Keratinocyte (primary cell): ENCODE measurements at regions not wholly inside any gene's neighbourhood (a gene's known extent, or its start where the extent isn't known, plus 50 kb on each side); places are given as distances from the start of the nearest gene placed in this dataset.

Experiments
- DNase-seq: peaks from one replicate; pipeline ENCODE4 v3.0.0-alpha.2; 2011; ENCODE audit warnings: low read depth, missing footprints, low spot score
- FAIRE-seq: peaks from 2 replicates; lab custom pipeline; 2011; peaks lifted over from hg19 to GRCh38; lab: Jason Lieb, UNC
- H2AFZ ChIP-seq: 2 replicates; pipeline ENCODE4 v1.6.0; 2012; ENCODE audit warnings: low read length, control low read depth, inconsistent platforms; ENCODE audit not compliant: control insufficient read depth
- H3K27ac ChIP-seq: 2 replicates; pipeline ENCODE4 v1.5.1; 2011; ENCODE audit warnings: low read length; ENCODE audit not compliant: control insufficient read depth, insufficient read depth
- H3K27me3 ChIP-seq: 3 replicates; pipeline ENCODE4 v1.6.0; 2011; ENCODE audit warnings: low read length; ENCODE audit not compliant: control insufficient read depth, insufficient read depth; ENCODE audit errors: extremely low read depth
- H3K36me3 ChIP-seq, 2 experiments: 2 replicates in 1 of 2; 3 replicates in 1 of 2; pipeline ENCODE4 v1.5.1; 2011; ENCODE audit warnings: low read length in 2 of 2, mild to moderate bottlenecking in 1 of 2; ENCODE audit not compliant: control insufficient read depth in 2 of 2, insufficient read depth in 2 of 2; ENCODE audit errors: extremely low read depth in 1 of 2
- H3K4me1 ChIP-seq: 3 replicates; pipeline ENCODE4 v1.5.1; 2011; ENCODE audit warnings: low read length; ENCODE audit not compliant: control insufficient read depth, insufficient read depth; ENCODE audit errors: extremely low read depth
- H3K4me2 ChIP-seq: 3 replicates; pipeline ENCODE4 v1.6.0; 2011; ENCODE audit warnings: low read depth, low read length; ENCODE audit not compliant: control insufficient read depth, insufficient read depth; ENCODE audit errors: extremely low read depth
- H3K4me3 ChIP-seq, 3 experiments: fragments of 200-600 bp in 1 of 3; sonication (generic) in 1 of 3; 2 replicates in 2 of 3; 3 replicates in 1 of 3; pipeline ENCODE4 v1.5.1; 2011 to 2016; ENCODE audit warnings: low read length in 3 of 3, mild to moderate bottlenecking in 3 of 3, control low read depth in 2 of 3, inconsistent platforms in 1 of 3, low read depth in 1 of 3, mixed read lengths in 1 of 3, mixed run types in 1 of 3, moderate library complexity in 1 of 3; ENCODE audit not compliant: control insufficient read depth in 2 of 3, insufficient read depth in 2 of 3; ENCODE audit errors: extremely low read depth in 1 of 3
- H3K79me2 ChIP-seq: 2 replicates; pipeline ENCODE4 v1.6.0; 2012; ENCODE audit warnings: low read length; ENCODE audit not compliant: control insufficient read depth, insufficient read depth
- H3K9ac ChIP-seq: 3 replicates; pipeline ENCODE4 v1.6.0; 2011; ENCODE audit warnings: low read length; ENCODE audit not compliant: control insufficient read depth, insufficient read depth; ENCODE audit errors: extremely low read depth
- H3K9me1 ChIP-seq: 3 replicates; pipeline ENCODE4 v1.6.0; 2011; ENCODE audit warnings: low read length; ENCODE audit not compliant: control insufficient read depth, insufficient read depth; ENCODE audit errors: extremely low read depth
- H3K9me3 ChIP-seq: 2 replicates; pipeline ENCODE4 v1.5.1; 2012; ENCODE audit warnings: low read depth, low read length; ENCODE audit not compliant: control insufficient read depth
- H4K20me1 ChIP-seq: 3 replicates; pipeline ENCODE4 v1.6.0; 2011; ENCODE audit warnings: low read length; ENCODE audit not compliant: control insufficient read depth, insufficient read depth; ENCODE audit errors: extremely low read depth
- EZH2 ChIP-seq: IDR thresholded peaks from one replicate; pipeline ENCODE4 v1.6.1; 2012; ENCODE audit warnings: inconsistent platforms, mild to moderate bottlenecking, low read length, moderate library complexity
- dilution Hi-C: fragments of 300-500 bp; cut with MboI; formaldehyde crosslinking; loops from one replicate; pipeline ENCODE4 v1.7.0; 2020; ENCODE audit warnings: low sequenced_read_pairs; ENCODE audit not compliant: extremely low pct_ligation_motif_present
- TF ChIP-seq, protein P1 (sequence below), 3 experiments: IDR thresholded peaks in 1 of 3; conservative IDR thresholded peaks in 1 of 3; optimal IDR thresholded peaks in 1 of 3; 2 replicates in 2 of 3; 3 replicates in 1 of 3; pipeline versions ENCODE3 to v1.5.1; 2011; ENCODE audit warnings: low read length in 3 of 3, mild to moderate bottlenecking in 3 of 3, moderate library complexity in 2 of 3, control low read depth in 1 of 3, inconsistent platforms in 1 of 3; ENCODE audit not compliant: insufficient read depth in 2 of 3; ENCODE audit errors: extremely low read depth in 1 of 3

- Histone ChIP-seq H2AFZ (no peak overlapping the region), H3K9ac (no peak overlapping the region), H4K20me1 (no peaks in the 10 kb centered on the region), H3K27ac (no peak overlapping the region), H3K4me1 (no peaks in the 10 kb centered on the region), H3K36me3 (no peaks in the 10 kb centered on the region), H3K4me3 (no peak overlapping the region), H3K4me2 (no peak overlapping the region), H3K9me1 (no peaks in the 10 kb centered on the region), H3K79me2 (no peaks in the 10 kb centered on the region), H3K9me3 (no peaks in the 10 kb centered on the region), H3K27me3 (no peaks in the 10 kb centered on the region)
- dilution Hi-C loops = no loop called here
- TF ChIP-seq, protein P1, sequence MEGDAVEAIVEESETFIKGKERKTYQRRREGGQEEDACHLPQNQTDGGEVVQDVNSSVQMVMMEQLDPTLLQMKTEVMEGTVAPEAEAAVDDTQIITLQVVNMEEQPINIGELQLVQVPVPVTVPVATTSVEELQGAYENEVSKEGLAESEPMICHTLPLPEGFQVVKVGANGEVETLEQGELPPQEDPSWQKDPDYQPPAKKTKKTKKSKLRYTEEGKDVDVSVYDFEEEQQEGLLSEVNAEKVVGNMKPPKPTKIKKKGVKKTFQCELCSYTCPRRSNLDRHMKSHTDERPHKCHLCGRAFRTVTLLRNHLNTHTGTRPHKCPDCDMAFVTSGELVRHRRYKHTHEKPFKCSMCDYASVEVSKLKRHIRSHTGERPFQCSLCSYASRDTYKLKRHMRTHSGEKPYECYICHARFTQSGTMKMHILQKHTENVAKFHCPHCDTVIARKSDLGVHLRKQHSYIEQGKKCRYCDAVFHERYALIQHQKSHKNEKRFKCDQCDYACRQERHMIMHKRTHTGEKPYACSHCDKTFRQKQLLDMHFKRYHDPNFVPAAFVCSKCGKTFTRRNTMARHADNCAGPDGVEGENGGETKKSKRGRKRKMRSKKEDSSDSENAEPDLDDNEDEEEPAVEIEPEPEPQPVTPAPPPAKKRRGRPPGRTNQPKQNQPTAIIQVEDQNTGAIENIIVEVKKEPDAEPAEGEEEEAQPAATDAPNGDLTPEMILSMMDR (optimal IDR thresholded peaks at IDR 0.05 in 1 of 3, IDR thresholded peaks at IDR 0.05 in 1 of 3, conservative IDR thresholded peaks at IDR 0.05 in 1 of 3; ENCODE audit: extremely low read depth in 1 of 3, insufficient read depth in 2 of 3, low read length in 3 of 3) = no peak
- TF ChIP-seq EZH2 = no peak
- no peak for FAIRE-seq
- no peak for DNase-seq
Observed at GRCh38 chrX:137652086-137652485, 86.2 kb downstream of the ZIC3 start.

GRCh38 chrX:137654481-137654880, 88.6 kb downstream of the ZIC3 start:
- H3K4me2 ChIP-seq = no peak overlapping the region
- H2AFZ ChIP-seq = no peak overlapping the region
- H3K4me3 ChIP-seq = no peak overlapping the region
- H3K4me1 ChIP-seq = no peaks in the 10 kb centered on the region
- no peaks in the 10 kb centered on the region for H3K9me3 ChIP-seq
- no peaks in the 10 kb centered on the region for H3K27me3 ChIP-seq
- DNase-seq (no peak), FAIRE-seq (no peak)
- no peaks in the 10 kb centered on the region for H3K79me2 ChIP-seq
- dilution Hi-C loops = no loop called here
- no peak overlapping the region for H3K27ac ChIP-seq
- no peak overlapping the region for H3K9ac ChIP-seq
- no peaks in the 10 kb centered on the region for H4K20me1 ChIP-seq
- H3K9me1 ChIP-seq = no peaks in the 10 kb centered on the region
- H3K36me3 ChIP-seq = no peaks in the 10 kb centered on the region
- TF ChIP-seq, protein P1 (optimal IDR thresholded peaks at IDR 0.05 in 1 of 3, IDR thresholded peaks at IDR 0.05 in 1 of 3, conservative IDR thresholded peaks at IDR 0.05 in 1 of 3; ENCODE audit: extremely low read depth in 1 of 3, insufficient read depth in 2 of 3, low read length in 3 of 3) = no peak
- no peak for TF ChIP-seq EZH2
